B cell (primary cell): ENCODE measurements at regions not wholly inside any gene's neighbourhood (a gene's known extent, or its start where the extent isn't known, plus 50 kb on each side); places are given as distances from the start of the nearest gene placed in this dataset.

Experiments
- ATAC-seq: fragments of 200-7000 bp; cut with Tn5 transposase; one replicate; pipeline ENCODE4 v1.10.0; 2021; ENCODE audit warnings: low read depth, mild to moderate bottlenecking, moderate number of reproducible peaks, moderate library complexity
- CTCF ChIA-PET: fragments of 350-600 bp; sonication (Branson Sonifier 250); formaldehyde crosslinking; loops from one replicate; lab custom pipeline; 2021; ENCODE audit warnings: antibody characterized with exemption, inconsistent platforms; lab: Charles Lee
- POLR2A ChIA-PET: fragments of 350-600 bp; sonication (Branson Sonifier 250); formaldehyde crosslinking; loops from one replicate; lab custom pipeline; 2021; ENCODE audit warnings: antibody characterized with exemption; lab: Charles Lee
- DNase-seq: peaks from one replicate; pipeline ENCODE4 v3.0.0; 2013
- H2AFZ ChIP-seq: 2 replicates; pipeline ENCODE4 v1.6.1; 2012; ENCODE audit warnings: mild to moderate bottlenecking, low read depth, low read length; ENCODE audit not compliant: insufficient read depth, poor library complexity, severe bottlenecking
- H3K27ac ChIP-seq, 2 donors: 1 replicate in 1 of 2; 2 replicates in 1 of 2; pipeline ENCODE4 v1.5.1; 2012 to 2013; ENCODE audit warnings: low read length in 2 of 2, mild to moderate bottlenecking in 2 of 2, moderate library complexity in 1 of 2
- H3K27me3 ChIP-seq, 4 experiments: fragments of 200-600 bp in 1 of 4; sonication (generic) in 1 of 4; replicated peaks in 1 of 4; 1 replicate in 2 of 4; 2 replicates in 2 of 4; pipeline versions ENCODE4 v1.6.1 to v1.7.0; 2013 to 2016; ENCODE audit warnings: low read length in 3 of 4, mild to moderate bottlenecking in 2 of 4, mixed read lengths in 1 of 4, moderate library complexity in 1 of 4; ENCODE audit not compliant: insufficient read depth in 4 of 4, control insufficient read depth in 3 of 4; ENCODE audit errors: control extremely low read depth in 1 of 4
- H3K36me3 ChIP-seq, 2 experiments: replicated peaks in 1 of 2; 1 replicate in 1 of 2; 2 replicates in 1 of 2; pipeline versions ENCODE4 v1.6.1 to v1.7.1; 2013; ENCODE audit warnings: low read length in 1 of 2; ENCODE audit not compliant: insufficient read depth in 2 of 2, control insufficient read depth in 1 of 2; ENCODE audit errors: control extremely low read depth in 1 of 2, extremely low read depth in 1 of 2
- H3K4me1 ChIP-seq, 2 donors: fragments of 200-600 bp in 1 of 2; sonication (generic) in 1 of 2; 1 replicate in 1 of 2; 2 replicates in 1 of 2; pipeline versions ENCODE4 v1.5.1 to v1.6.1; 2013 to 2017; ENCODE audit warnings: low read length in 2 of 2; ENCODE audit not compliant: control insufficient read depth in 2 of 2, insufficient read depth in 2 of 2
- H3K4me2 ChIP-seq: replicated peaks from 2 replicates; pipeline ENCODE3; 2012; ENCODE audit warnings: mild to moderate bottlenecking, low read depth, low read length; ENCODE audit not compliant: poor library complexity, severe bottlenecking
- H3K4me3 ChIP-seq, 5 experiments: fragments of 200-600 bp in 1 of 5; sonication (generic) in 1 of 5; 1 replicate in 3 of 5; 2 replicates in 2 of 5; pipeline versions ENCODE4 v1.5.1 to v1.7.0; 2011 to 2016; ENCODE audit warnings: low read length in 4 of 5, mild to moderate bottlenecking in 4 of 5, low read depth in 2 of 5, control low read depth in 1 of 5, moderate library complexity in 1 of 5; ENCODE audit not compliant: insufficient read depth in 1 of 5; ENCODE audit errors: control extremely low read depth in 1 of 5, extremely low read depth in 1 of 5
- H3K79me2 ChIP-seq: fragments of 200-600 bp; sonication (generic); one replicate; pipeline ENCODE4 v1.6.0; 2016; ENCODE audit warnings: low read length; ENCODE audit not compliant: control insufficient read depth, insufficient read depth
- H3K9ac ChIP-seq: fragments of 200-600 bp; sonication (generic); 2 replicates; pipeline ENCODE4 v1.6.1; 2017; ENCODE audit warnings: mild to moderate bottlenecking, low read length, moderate library complexity
- H3K9me3 ChIP-seq, 3 donors: one replicate each; pipeline versions ENCODE4 v1.6.1 to v1.7.1; 2013; ENCODE audit warnings: low read length in 2 of 3; ENCODE audit not compliant: control insufficient read depth in 2 of 3, insufficient read depth in 1 of 3; ENCODE audit errors: control extremely low read depth in 1 of 3
- H4K20me1 ChIP-seq: 2 replicates; pipeline ENCODE4 v1.6.0; 2012; ENCODE audit warnings: mild to moderate bottlenecking, low read length; ENCODE audit not compliant: insufficient read depth, control insufficient read depth, poor library complexity, severe bottlenecking
- H3K27ac Mint-ChIP-seq: one replicate; pipeline ENCODE4 v1.8.0; 2021; ENCODE audit warnings: mixed read lengths
- H3K27me3 Mint-ChIP-seq: one replicate; pipeline ENCODE4 v1.8.0; 2021; ENCODE audit warnings: mixed read lengths
- H3K4me1 Mint-ChIP-seq: one replicate; pipeline ENCODE4 v1.8.0; 2021; ENCODE audit warnings: mixed read lengths
- H3K4me3 Mint-ChIP-seq: one replicate; pipeline ENCODE4 v1.8.0; 2021; ENCODE audit warnings: mixed read lengths
- H3K9me3 Mint-ChIP-seq: one replicate; pipeline ENCODE4 v1.8.0; 2022; ENCODE audit warnings: mixed read lengths; ENCODE audit not compliant: insufficient read depth
- EZH2 ChIP-seq: IDR thresholded peaks from 2 replicates; pipeline ENCODE4 v1.6.1; 2012; ENCODE audit warnings: borderline replicate concordance, low read depth, mild to moderate bottlenecking, moderate library complexity, low read length; ENCODE audit not compliant: insufficient read depth, poor library complexity, severe bottlenecking
- WGBS: methylation state at CpG from one replicate; pipeline ENCODE4 v1.1.5; 2013; ENCODE audit warnings: missing lambda C conversion rate; ENCODE audit not compliant: insufficient coverage; 5-methylcytosine and 5-hydroxymethylcytosine counted together
- intact Hi-C: fragments of 100-400 bp; cut with micrococcal nuclease; formaldehyde crosslinking; loops from one replicate; pipeline ENCODE4 v1.10.0; 2022
- TF ChIP-seq, protein P1 (sequence below): fragments of 200-600 bp; IDR thresholded peaks from one replicate; pipeline ENCODE4 v1.8.0; 2022; ENCODE audit warnings: antibody characterized with exemption, mild to moderate bottlenecking

DNA sequence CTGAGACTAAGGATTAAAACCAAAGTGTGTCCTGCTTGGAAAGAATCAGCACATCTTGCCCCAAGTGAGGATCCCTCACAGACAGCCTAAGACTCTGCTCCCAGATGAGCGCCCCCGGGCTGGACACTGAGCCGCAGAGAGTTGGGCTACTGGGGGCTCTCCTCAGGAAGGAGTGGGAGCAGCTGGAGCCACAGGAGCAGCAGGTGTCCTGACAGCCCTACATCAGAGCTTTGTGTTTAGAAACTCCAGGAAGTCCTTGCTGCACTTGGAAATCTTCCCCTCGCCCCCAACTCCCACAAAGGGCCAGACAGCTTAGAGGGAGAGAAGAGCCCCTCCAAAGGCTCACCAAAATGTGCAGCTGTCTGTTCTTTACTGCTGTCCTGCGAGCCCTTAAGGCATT is 172.2 kb downstream of the HERPUD2 start:
- Mint-ChIP-seq H3K27ac (no peak overlapping the region), H3K9me3 (no peaks in the 10 kb centered on the region), H3K4me1 (peaks cover 4% of the 10 kb centered on the region), H3K27me3 (peaks cover 31% of the 10 kb centered on the region), H3K4me3 (no peak overlapping the region)
- TF ChIP-seq EZH2: no peak
- TF ChIP-seq, protein P1, sequence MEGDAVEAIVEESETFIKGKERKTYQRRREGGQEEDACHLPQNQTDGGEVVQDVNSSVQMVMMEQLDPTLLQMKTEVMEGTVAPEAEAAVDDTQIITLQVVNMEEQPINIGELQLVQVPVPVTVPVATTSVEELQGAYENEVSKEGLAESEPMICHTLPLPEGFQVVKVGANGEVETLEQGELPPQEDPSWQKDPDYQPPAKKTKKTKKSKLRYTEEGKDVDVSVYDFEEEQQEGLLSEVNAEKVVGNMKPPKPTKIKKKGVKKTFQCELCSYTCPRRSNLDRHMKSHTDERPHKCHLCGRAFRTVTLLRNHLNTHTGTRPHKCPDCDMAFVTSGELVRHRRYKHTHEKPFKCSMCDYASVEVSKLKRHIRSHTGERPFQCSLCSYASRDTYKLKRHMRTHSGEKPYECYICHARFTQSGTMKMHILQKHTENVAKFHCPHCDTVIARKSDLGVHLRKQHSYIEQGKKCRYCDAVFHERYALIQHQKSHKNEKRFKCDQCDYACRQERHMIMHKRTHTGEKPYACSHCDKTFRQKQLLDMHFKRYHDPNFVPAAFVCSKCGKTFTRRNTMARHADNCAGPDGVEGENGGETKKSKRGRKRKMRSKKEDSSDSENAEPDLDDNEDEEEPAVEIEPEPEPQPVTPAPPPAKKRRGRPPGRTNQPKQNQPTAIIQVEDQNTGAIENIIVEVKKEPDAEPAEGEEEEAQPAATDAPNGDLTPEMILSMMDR: no peak
- CTCF ChIA-PET: no interaction called here
- ATAC-seq (no peak), DNase-seq (no peak)
- Histone ChIP-seq H3K4me1 (no peaks in the 10 kb centered on the region), H2AFZ (no peak overlapping the region), H3K4me3 (no peak overlapping the region), H3K4me2 (no peak overlapping the region), H3K27me3 (peaks cover 0 to 16% (median 5%) of the 10 kb centered on the region in 4 experiments), H3K79me2 (no peaks in the 10 kb centered on the region), H3K9me3 (no peaks in the 10 kb centered on the region), H3K36me3 (no peaks in the 10 kb centered on the region), H3K9ac (no peak overlapping the region), H3K27ac (no peak overlapping the region), H4K20me1 (no peaks in the 10 kb centered on the region)
- 53% methylated on average over 3 of the region's 5 CpGs for WGBS
- intact Hi-C loops: no loop called here
- POLR2A ChIA-PET: no interaction called here

DNA sequence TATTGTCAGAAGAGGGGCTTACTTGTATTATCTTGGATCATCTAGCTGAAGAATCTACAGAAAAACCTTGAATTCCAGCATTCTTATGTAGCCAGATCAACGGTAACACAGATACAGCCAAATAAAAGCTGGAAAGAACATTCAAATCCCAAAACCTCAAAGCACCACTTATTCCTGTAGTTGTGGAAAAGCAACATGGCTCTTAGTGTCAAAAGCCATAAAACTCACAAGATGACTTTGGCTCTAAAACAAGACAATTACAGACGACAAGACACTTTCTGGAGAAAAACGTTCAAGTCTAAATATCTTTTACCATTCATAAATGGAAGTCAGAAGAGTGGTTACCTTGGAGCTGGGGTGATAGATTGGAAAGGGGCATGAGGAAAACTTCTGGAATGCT is 173.0 kb downstream of the HERPUD2 start:
- no peak overlapping the region for H2AFZ ChIP-seq
- H4K20me1 ChIP-seq: no peaks in the 10 kb centered on the region
- intact Hi-C loops: no loop called here
- POLR2A ChIA-PET: no interaction called here
- no peak overlapping the region for H3K4me2 ChIP-seq
- peaks cover 0 to 16% (median 5%) of the 10 kb centered on the region in 4 experiments for H3K27me3 ChIP-seq
- no peaks in the 10 kb centered on the region for H3K36me3 ChIP-seq
- H3K9me3 ChIP-seq: no peaks in the 10 kb centered on the region
- H3K79me2 ChIP-seq: no peaks in the 10 kb centered on the region
- H3K4me3 ChIP-seq: no peak overlapping the region
- H3K27ac ChIP-seq: no peak overlapping the region
- no peak for DNase-seq
- no peaks in the 10 kb centered on the region for H3K4me1 ChIP-seq
- Mint-ChIP-seq H3K27me3 (peaks cover 28% of the 10 kb centered on the region), H3K27ac (no peak overlapping the region), H3K4me3 (no peak overlapping the region), H3K4me1 (peaks cover 4% of the 10 kb centered on the region), H3K9me3 (no peaks in the 10 kb centered on the region)
- no peak overlapping the region for H3K9ac ChIP-seq
- no peak for TF ChIP-seq EZH2
- TF ChIP-seq, protein P1: no peak
- CTCF ChIA-PET: no interaction called here
- ATAC-seq: no peak
- no CpG with 5 or more reads among the region's 3 CpGs for WGBS
